ENCODE measurements at regions not wholly inside any gene's neighbourhood (a gene's known extent, or its start where the extent isn't known, plus 50 kb on each side); places are given as distances from the start of the nearest gene placed in this dataset.
A peak's percentile ranks its signal among the peaks of the same experiment; 100 is the strongest.
"Not testable (repeated sequence)": the region's sequence is repeated elsewhere in the genome, so short reads cannot be mapped to it uniquely, and the experiment has no call there.

DNA sequence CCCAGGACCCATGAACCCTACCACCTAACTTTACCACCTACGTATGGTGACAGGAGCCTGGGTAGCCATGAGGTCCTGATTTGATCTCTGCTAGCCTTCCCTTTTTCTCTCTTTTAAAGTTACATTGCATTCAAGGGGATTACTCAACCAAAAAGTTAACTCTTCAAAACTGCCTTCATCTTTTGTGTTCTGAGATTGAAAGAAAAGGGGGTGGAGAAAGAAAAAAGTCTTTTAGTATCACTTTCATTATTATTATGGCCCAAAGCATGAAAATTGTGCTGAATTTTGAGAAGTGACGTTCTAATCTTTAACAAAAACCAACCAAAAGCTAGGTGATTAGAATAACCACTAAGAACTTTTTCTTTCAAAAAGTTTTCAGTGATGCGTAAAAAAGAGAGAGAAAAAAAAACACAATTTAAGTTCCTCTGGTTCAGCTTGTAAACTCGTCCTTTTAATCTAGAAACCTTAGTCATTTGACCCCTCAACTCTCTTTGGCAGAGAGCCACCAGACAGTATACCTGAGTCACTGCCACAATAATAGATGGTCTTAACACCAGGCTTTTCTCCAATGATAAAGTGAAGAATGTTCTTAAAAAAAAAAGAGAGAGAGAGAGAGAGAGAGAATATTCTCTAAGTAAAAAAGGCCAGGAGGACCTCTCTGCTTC, 347.4 kb upstream of the FGF13 start:
- no peaks in the 10 kb centered on the region for H3K4me1 ChIP-seq (replicated peaks)
- no peaks in the 10 kb centered on the region for H3K36me3 ChIP-seq
- DNase-seq (ENCODE audit: low read depth in 1 of 2, low spot score in 2 of 2) = peak in 1 of 2 experiments; percentile 9
- H3K4me3 ChIP-seq = no peak overlapping the region
- no peaks in the 10 kb centered on the region for H3K9me3 ChIP-seq (replicated peaks)
- H3K27me3 ChIP-seq (replicated peaks) = no peaks in the 10 kb centered on the region
- no peak overlapping the region for H3K27ac ChIP-seq

DNA sequence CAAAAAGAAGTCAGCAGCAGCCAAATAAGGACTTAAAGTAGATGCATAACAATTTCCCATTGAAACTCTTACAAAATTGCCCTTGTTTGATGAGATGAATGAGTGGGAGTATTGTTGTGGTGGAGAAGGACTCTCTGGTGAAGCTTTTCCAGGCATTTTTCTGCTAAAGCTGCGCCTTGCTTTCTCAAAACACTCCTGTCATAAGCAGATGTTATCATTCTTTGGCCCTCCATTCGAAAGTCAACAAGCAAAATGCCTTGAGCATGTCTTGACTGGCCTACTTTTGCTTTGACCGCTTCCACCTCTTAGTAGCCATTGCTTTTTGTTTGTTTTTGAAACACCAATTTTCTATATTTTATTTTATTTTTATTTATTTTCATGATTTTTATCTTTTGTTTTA, 340.9 kb upstream of the FGF13 start:
- no peak overlapping the region for H3K27ac ChIP-seq
- no peaks in the 10 kb centered on the region for H3K9me3 ChIP-seq (replicated peaks)
- no peaks in the 10 kb centered on the region for H3K27me3 ChIP-seq (replicated peaks)
- no peaks in the 10 kb centered on the region for H3K36me3 ChIP-seq
- no peak overlapping the region for H3K4me3 ChIP-seq
- no peak for DNase-seq (ENCODE audit: low read depth in 1 of 2, low spot score in 2 of 2)
- no peaks in the 10 kb centered on the region for H3K4me1 ChIP-seq (replicated peaks)

DNA sequence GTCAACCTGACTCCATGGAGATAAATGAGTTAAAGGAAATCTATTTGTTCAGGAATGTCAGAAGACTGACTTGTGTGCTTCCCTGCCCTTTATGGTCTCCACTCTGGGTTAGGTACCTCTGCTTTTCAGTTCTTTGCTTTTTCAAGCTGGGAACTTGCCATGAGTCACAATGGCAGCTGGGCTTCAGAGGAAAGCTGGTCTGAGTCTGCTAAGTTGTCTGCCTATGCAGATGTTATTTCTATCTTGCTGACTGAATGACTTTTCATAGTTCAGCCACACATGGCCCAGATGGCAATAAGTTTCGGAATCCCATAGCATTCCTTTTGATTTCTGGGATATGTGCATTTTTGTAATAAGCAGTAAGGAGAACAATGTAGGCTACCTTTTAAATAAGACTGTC, 337.9 kb upstream of the FGF13 start:
- Histone ChIP-seq H3K9me3 (replicated peaks) (no peaks in the 10 kb centered on the region), H3K4me1 (replicated peaks) (no peaks in the 10 kb centered on the region), H3K27me3 (replicated peaks) (no peaks in the 10 kb centered on the region), H3K36me3 (no peaks in the 10 kb centered on the region), H3K4me3 (no peak overlapping the region), H3K27ac (no peak overlapping the region)
- DNase-seq (ENCODE audit: low read depth in 1 of 2, low spot score in 2 of 2) = no peak

DNA sequence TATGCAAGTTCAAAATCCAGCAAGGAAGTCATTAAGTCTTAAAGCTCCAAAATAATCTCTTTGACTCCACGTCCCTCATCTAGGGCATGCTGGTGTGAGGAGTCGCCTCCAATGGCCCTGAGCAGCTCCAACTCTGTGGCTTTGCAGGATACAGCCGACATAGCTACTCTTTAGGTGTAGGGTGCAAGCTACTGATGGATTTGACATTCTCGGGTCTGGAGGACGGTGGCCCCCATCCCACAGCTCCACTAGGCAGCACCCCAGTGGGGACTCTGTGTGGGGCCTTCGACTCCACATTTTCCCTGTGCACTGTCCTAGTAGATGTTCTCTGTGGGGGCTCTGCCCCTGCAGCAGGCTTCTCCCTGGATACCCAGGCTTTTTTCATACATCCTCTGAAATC, 333.2 kb upstream of the FGF13 start:
- Histone ChIP-seq H3K9me3 (replicated peaks) (no peaks in the 10 kb centered on the region), H3K4me1 (replicated peaks) (no peaks in the 10 kb centered on the region), H3K27me3 (replicated peaks) (no peaks in the 10 kb centered on the region), H3K36me3 (no peaks in the 10 kb centered on the region), H3K27ac (no peak overlapping the region), H3K4me3 (no peak overlapping the region)
- no peak for DNase-seq (ENCODE audit: low read depth in 1 of 2, low spot score in 2 of 2)

DNA sequence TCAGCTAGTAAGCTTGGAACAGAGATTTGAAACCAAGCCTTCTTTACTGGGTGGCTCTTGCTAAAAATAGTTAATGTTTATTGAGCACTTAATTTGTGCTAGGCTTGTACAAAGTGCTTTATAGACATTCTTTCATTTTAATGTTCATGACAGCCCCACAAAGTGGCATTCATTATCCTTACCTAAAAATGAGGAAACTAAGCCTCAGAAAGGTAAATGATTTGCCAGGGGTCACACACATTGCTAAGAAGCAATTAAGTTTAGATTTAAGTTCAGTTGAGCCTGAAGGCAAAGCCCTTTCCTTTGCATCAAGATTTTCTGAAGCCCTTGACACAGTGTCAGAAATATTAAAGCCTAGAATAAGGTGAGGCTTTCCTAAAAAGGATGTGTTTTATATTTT, 327.5 kb upstream of the FGF13 start:
- no peak for DNase-seq (ENCODE audit: low read depth in 1 of 2, low spot score in 2 of 2)
- Histone ChIP-seq H3K4me1 (replicated peaks) (no peaks in the 10 kb centered on the region), H3K27me3 (replicated peaks) (no peaks in the 10 kb centered on the region), H3K4me3 (no peak overlapping the region), H3K9me3 (replicated peaks) (no peaks in the 10 kb centered on the region), H3K27ac (no peak overlapping the region), H3K36me3 (no peaks in the 10 kb centered on the region)

DNA sequence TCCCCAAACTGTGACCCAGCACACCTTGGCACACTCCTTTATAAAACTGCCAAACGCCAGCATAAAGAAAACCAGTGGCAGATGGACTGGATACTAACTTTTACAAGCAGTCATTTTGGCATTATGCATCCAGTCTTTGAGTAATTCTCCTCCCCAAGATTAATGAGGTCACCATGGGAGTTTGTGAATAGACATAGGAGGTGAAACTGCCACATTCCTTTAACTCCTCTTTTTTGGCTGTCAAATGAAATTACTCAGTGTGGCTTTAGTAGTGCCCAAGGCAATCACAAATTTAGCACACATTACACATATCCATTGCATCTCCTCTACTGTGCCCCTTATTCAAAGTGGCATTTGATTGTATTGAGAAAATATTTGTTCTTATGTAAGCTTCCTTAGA, 315.3 kb upstream of the FGF13 start:
- no peak for DNase-seq (ENCODE audit: low read depth in 1 of 2, low spot score in 2 of 2)
- Histone ChIP-seq H3K4me3 (no peak overlapping the region), H3K4me1 (replicated peaks) (no peaks in the 10 kb centered on the region), H3K27me3 (replicated peaks) (no peaks in the 10 kb centered on the region), H3K9me3 (replicated peaks) (no peaks in the 10 kb centered on the region), H3K36me3 (no peaks in the 10 kb centered on the region), H3K27ac (no peak overlapping the region)

DNA sequence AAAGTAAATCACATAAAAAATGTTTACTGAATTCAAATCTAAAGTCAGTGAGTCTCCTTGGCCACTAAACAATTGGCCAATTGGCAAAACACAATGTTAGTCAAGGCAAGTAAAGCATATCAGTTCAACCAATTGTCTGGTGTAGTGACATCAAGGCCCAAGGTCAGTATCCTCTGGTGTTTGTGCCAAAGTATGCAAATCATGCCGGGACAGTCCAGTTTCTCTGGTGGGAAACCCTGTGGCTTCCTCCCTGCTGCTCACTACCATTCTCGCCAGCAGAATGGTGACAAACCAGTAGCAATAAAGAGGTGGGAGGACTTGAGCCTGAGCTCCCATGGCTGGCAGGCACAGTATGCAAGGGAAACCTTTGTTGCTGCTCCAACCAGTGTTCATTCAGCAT, 314.9 kb upstream of the FGF13 start:
- Histone ChIP-seq H3K4me1 (replicated peaks) (no peaks in the 10 kb centered on the region), H3K27ac (no peak overlapping the region), H3K36me3 (no peaks in the 10 kb centered on the region), H3K4me3 (no peak overlapping the region), H3K27me3 (replicated peaks) (no peaks in the 10 kb centered on the region), H3K9me3 (replicated peaks) (no peaks in the 10 kb centered on the region)
- DNase-seq (ENCODE audit: low read depth in 1 of 2, low spot score in 2 of 2) = no peak

DNA sequence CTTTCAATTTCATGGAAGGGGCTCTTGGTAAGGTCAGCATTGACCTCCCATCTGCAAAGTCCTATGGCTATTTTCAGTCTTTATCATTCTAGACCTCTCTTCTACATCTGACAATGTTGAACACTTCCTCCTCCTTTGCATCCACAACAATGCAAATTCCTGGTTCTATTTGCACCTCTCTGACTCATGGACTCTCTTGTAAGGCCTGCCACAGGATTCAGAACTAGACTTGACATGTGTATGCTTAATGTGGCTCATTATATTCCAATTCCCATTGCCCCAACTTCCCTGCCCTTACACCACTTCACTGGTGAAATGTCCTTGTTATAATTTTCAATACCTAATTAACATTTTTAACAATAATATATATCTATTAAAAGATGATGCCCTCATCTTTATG, 314.3 kb upstream of the FGF13 start:
- H3K4me1 ChIP-seq (replicated peaks) = no peaks in the 10 kb centered on the region

DNA sequence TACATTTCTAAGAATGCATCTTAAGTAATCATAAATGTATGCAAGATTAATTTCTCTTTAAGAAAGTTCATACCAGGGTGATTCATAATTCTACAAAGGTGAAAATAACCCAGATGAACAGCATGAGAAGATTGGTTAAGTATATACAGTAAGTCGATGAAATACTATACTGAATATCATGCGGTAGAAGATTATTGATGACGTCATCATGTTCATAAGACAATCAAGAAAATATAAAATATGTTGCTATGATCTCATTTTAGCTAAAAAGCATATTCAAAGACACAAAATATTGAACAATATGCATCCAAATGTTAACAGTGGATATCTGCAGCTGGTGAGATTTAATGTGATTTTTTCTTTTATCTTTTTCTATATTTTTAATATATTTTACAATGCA, 312.0 kb upstream of the FGF13 start:
- DNase-seq (ENCODE audit: low read depth in 1 of 2, low spot score in 2 of 2) = no peak
- H3K9me3 ChIP-seq (replicated peaks) = no peaks in the 10 kb centered on the region
- no peaks in the 10 kb centered on the region for H3K27me3 ChIP-seq (replicated peaks)
- H3K27ac ChIP-seq = no peak overlapping the region
- H3K4me1 ChIP-seq (replicated peaks) = no peaks in the 10 kb centered on the region
- H3K36me3 ChIP-seq = no peaks in the 10 kb centered on the region
- H3K4me3 ChIP-seq = no peak overlapping the region

More for the DNA sequence above, 314.3 kb upstream of the FGF13 start:
- H3K27ac ChIP-seq = no peak overlapping the region
- H3K27me3 ChIP-seq (replicated peaks) = no peaks in the 10 kb centered on the region
- H3K9me3 ChIP-seq (replicated peaks) = no peaks in the 10 kb centered on the region
- DNase-seq (ENCODE audit: low read depth in 1 of 2, low spot score in 2 of 2) = no peak
- H3K4me3 ChIP-seq = no peak overlapping the region
- no peaks in the 10 kb centered on the region for H3K36me3 ChIP-seq

DNA sequence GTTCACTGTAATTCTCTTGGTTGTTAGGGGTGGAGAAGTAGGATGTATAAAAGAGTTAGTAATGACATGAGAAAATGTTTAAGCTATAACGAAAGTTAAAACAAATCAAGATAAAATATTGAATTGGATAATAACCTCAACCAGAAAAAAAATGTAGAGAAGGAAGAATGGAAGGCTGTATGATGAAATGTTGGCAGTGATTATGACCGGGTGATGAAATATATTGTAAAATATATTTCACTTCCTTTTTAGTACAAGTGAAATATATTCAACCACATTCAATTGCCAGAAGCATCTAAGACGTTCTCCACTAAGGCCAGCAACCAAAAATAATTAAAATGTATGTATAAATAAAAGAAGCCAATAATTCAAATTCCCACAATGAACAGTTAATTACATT, 309.3 kb upstream of the FGF13 start:
- DNase-seq (ENCODE audit: low read depth in 1 of 2, low spot score in 2 of 2) = no peak
- no peaks in the 10 kb centered on the region for H3K4me1 ChIP-seq (replicated peaks)
- H3K9me3 ChIP-seq (replicated peaks) = no peaks in the 10 kb centered on the region

DNA sequence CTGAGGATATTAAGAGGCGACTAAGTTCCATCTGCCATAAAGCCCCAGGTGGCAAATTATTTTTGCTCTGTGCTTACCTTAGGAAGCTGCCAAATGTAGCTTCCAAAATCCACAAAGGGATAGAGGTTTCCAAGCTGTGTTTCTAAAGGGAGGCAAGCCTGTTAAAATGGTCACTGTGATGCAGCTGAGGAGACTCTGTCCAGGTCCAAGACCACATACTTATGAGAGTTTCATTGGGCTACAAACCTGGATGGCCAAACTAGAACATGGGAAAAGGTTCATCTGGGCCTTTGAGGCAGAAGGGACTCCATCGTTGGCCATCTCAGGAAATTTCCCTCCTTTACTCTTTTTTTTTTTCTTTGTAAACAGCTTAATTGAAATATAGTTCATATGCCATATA, 306.9 kb upstream of the FGF13 start:
- Histone ChIP-seq H3K36me3 (no peaks in the 10 kb centered on the region), H3K27me3 (replicated peaks) (no peaks in the 10 kb centered on the region), H3K4me1 (replicated peaks) (no peaks in the 10 kb centered on the region), H3K4me3 (no peak overlapping the region), H3K27ac (no peak overlapping the region), H3K9me3 (replicated peaks) (no peaks in the 10 kb centered on the region)
- no peak for DNase-seq (ENCODE audit: low read depth in 1 of 2, low spot score in 2 of 2)

More for the DNA sequence above, 309.3 kb upstream of the FGF13 start:
- Histone ChIP-seq H3K4me3 (no peak overlapping the region), H3K27ac (no peak overlapping the region), H3K27me3 (replicated peaks) (no peaks in the 10 kb centered on the region), H3K36me3 (no peaks in the 10 kb centered on the region)

DNA sequence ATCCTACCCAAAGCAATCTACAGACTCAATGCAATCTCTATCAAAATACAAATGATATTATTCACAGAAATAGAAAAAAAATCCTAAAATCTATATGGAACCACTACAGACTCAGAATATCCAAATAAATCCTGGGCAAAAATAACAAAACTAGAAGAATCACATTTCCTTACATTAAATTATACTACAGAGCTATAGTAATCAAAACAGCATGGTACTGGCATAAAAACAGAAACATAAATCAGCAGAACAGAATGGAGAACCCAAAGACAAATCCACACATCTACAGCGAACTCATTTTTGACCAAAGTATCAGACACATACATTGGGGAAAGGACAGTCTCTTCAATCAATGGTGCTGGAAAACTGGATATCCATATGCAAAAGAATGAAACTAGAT, 304.1 kb upstream of the FGF13 start:
- H3K9me3 ChIP-seq (replicated peaks) = no peaks in the 10 kb centered on the region
- no peaks in the 10 kb centered on the region for H3K27me3 ChIP-seq (replicated peaks)
- no peak overlapping the region for H3K4me3 ChIP-seq
- no peak for DNase-seq (ENCODE audit: low read depth in 1 of 2, low spot score in 2 of 2)
- H3K36me3 ChIP-seq = no peaks in the 10 kb centered on the region
- no peaks in the 10 kb centered on the region for H3K4me1 ChIP-seq (replicated peaks)
- H3K27ac ChIP-seq = no peak overlapping the region

DNA sequence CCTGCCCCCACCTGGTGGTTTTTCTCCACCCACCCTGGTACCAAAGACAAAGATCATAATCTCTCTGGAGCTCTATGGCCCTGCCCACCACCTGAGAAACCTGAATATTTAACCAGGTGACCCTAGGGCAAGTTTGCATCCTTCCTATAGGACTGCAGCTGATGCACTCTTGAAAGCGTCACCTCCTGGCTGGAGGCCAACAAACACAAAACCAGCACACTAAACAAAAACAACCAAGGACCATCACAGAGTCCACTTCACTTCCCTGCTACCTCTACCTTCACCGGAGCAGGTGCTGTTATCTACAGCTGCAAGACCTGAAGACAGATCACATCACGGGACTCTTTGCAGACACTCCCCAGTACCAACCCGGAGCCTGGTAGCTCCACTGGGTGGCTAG, 296.7 kb upstream of the FGF13 start:
- H3K36me3 ChIP-seq = no peaks in the 10 kb centered on the region
- no peak for DNase-seq (ENCODE audit: low read depth in 1 of 2, low spot score in 2 of 2)
- no peaks in the 10 kb centered on the region for H3K9me3 ChIP-seq (replicated peaks)
- H3K27ac ChIP-seq = no peak overlapping the region
- H3K4me3 ChIP-seq = no peak overlapping the region
- no peaks in the 10 kb centered on the region for H3K27me3 ChIP-seq (replicated peaks)
- no peaks in the 10 kb centered on the region for H3K4me1 ChIP-seq (replicated peaks)

DNA sequence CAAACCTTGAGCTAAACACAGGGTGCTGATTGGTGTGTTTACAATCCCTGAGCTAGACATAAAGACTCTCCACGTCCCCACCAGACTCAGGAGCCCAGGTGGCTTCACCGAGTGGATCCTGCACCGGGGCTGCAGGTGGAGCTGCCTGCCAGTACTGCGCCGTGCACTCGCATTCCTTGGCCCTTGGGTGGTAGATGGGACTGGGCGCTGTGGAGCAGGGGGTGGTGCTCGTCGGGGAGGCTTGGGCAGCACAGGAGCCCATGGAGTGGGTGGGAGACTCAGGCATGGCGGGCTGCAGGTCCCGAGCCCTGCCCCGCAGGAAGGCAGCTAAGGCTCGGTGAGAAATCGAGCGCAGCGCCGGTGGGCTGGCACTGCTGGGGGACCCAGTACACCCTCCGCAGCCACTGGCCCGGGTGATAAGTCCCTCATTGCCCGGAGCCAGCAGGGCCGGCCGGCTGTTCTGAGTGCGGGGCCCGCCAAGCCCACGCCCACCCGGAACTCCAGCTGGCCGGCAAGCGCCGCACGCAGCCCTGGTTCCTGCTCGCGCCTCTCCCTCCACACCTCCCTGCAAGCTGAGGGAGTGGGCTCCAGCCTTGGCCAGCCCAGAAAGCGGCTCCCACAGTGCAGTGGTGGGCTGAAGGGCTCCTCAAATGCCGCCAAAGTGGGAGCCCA, 292.5 kb upstream of the FGF13 start:
- not testable (repeated sequence) for H3K9me3 ChIP-seq (replicated peaks); DNase-seq (ENCODE audit: low read depth in 1 of 2, low spot score in 2 of 2); H3K4me3 ChIP-seq; H3K36me3 ChIP-seq; H3K27me3 ChIP-seq (replicated peaks); H3K27ac ChIP-seq; H3K4me1 ChIP-seq (replicated peaks)

DNA sequence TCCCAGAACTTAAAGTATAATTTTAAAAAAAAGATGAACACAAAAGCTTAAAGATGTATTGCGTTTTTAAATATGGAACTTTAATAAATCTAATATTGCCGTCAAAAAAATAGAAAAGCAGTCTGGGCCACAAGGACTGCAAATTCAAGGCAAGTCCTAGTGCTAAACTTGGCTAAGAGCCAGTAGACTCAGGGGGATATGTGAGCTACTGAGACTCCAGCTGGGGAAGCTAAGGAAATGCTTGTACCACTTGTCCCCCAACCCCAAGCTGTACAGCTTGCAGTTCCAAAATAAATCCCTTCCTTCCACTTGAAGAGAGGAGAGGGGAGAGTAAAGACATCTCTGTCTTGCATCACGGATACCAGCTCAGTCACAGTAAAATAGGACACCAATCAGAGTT, 290.8 kb upstream of the FGF13 start:
- Histone ChIP-seq H3K9me3 (replicated peaks) (no peaks in the 10 kb centered on the region), H3K27ac (no peak overlapping the region), H3K36me3 (no peaks in the 10 kb centered on the region), H3K27me3 (replicated peaks) (no peaks in the 10 kb centered on the region), H3K4me1 (replicated peaks) (no peaks in the 10 kb centered on the region), H3K4me3 (no peak overlapping the region)
- no peak for DNase-seq (ENCODE audit: low read depth in 1 of 2, low spot score in 2 of 2)
